C4-2B (cell line): ENCODE measurements at regions not wholly inside any gene's neighbourhood (a gene's known extent, or its start where the extent isn't known, plus 50 kb on each side); places are given as distances from the start of the nearest gene placed in this dataset.
A peak's percentile ranks its signal among the peaks of the same experiment; 100 is the strongest.

ENCODE experiments used
- H3K27ac ChIP-seq: fragments of 450-650 bp; 2 replicates; pipeline ENCODE4 v1.5.1; 2017
- CTCF ChIP-seq: fragments of 450-650 bp; conservative IDR thresholded peaks from 2 replicates; pipeline ENCODE4 v1.5.1; 2017; ENCODE audit warnings: mild to moderate bottlenecking
- ZFX ChIP-seq: fragments of 450-650 bp; IDR thresholded peaks from 2 replicates; pipeline ENCODE4 v1.6.1; 2017

- peak; percentile 49 for TF ChIP-seq CTCF
- TF ChIP-seq ZFX, result no peak
- no peak overlapping the region for H3K27ac ChIP-seq
Measured at GRCh38 chr4:167290678-167291077, 56.4 kb upstream of the SPOCK3 start.

- no peak overlapping the region for H3K27ac ChIP-seq
- no peak for TF ChIP-seq ZFX
- no peak for TF ChIP-seq CTCF
Measured at GRCh38 chr4:167308876-167309275, 74.6 kb upstream of the SPOCK3 start.

- H3K27ac ChIP-seq, result no peak overlapping the region
- TF ChIP-seq ZFX (no peak), CTCF (no peak)
Measured at GRCh38 chr4:167321299-167321698, 87.0 kb upstream of the SPOCK3 start.

GRCh38 chr4:167339781-167340180 lies 105.5 kb upstream of the SPOCK3 start:
- H3K27ac ChIP-seq, result no peak overlapping the region
- TF ChIP-seq ZFX (no peak), CTCF (no peak)

- TF ChIP-seq ZFX (no peak), CTCF (no peak)
- no peak overlapping the region for H3K27ac ChIP-seq
Measured at GRCh38 chr4:167359711-167360110, 125.4 kb upstream of the SPOCK3 start.

- no peak overlapping the region for H3K27ac ChIP-seq
- no peak for TF ChIP-seq CTCF
- no peak for TF ChIP-seq ZFX
Measured at GRCh38 chr4:167379076-167379835, 145.0 kb upstream of the SPOCK3 start.

- no peak overlapping the region for H3K27ac ChIP-seq
- TF ChIP-seq CTCF, result no peak
- TF ChIP-seq ZFX, result no peak
Measured at GRCh38 chr4:167380964-167381363, 146.7 kb upstream of the SPOCK3 start.
